HG02970 (cell line): ENCODE measurements at regions not wholly inside any gene's neighbourhood (a gene's known extent, or its start where the extent isn't known, plus 50 kb on each side); places are given as distances from the start of the nearest gene placed in this dataset.

Source experiments
- ATAC-seq: cut with Tn5 transposase; IDR thresholded peaks from one replicate; pipeline ENCODE4 v1.9.1; 2021; ENCODE audit warnings: mild to moderate bottlenecking, moderate library complexity, moderate number of reproducible peaks; ENCODE audit not compliant: unreplicated experiment, low FRiP score

GRCh38 chr10:90530521-90530920 lies 327.3 kb downstream of the HTR7 start:
- ATAC-seq = no peak

- no peak for ATAC-seq
These were observed 300.5 kb downstream of the HTR7 start for GRCh38 chr10:90557385-90557784.

- no peak for ATAC-seq
These were observed 297.5 kb downstream of the HTR7 start for GRCh38 chr10:90560331-90560730.

GRCh38 chr10:90561666-90562065 lies 296.2 kb downstream of the HTR7 start:
- no peak for ATAC-seq

GRCh38 chr10:90571481-90572258 lies 286.2 kb downstream of the HTR7 start:
- ATAC-seq = no peak

- no peak for ATAC-seq
These were observed 282.7 kb downstream of the HTR7 start for GRCh38 chr10:90575125-90575524.

GRCh38 chr10:90577569-90577968 lies 280.3 kb downstream of the HTR7 start:
- no peak for ATAC-seq

- ATAC-seq = no peak
These were observed 278.1 kb downstream of the HTR7 start for GRCh38 chr10:90579602-90580242.

GRCh38 chr10:90583416-90583815 lies 274.4 kb downstream of the HTR7 start:
- ATAC-seq = no peak

GRCh38 chr10:90587081-90587491 lies 270.8 kb downstream of the HTR7 start:
- no peak for ATAC-seq

- ATAC-seq = no peak
These were observed 270.3 kb downstream of the HTR7 start for GRCh38 chr10:90587561-90587960.

- ATAC-seq = no peak
These were observed 269.6 kb downstream of the HTR7 start for GRCh38 chr10:90588222-90588621.

- no peak for ATAC-seq
These were observed 268.0 kb downstream of the HTR7 start for GRCh38 chr10:90589825-90590224.

GRCh38 chr10:90591629-90592028 lies 266.2 kb downstream of the HTR7 start:
- no peak for ATAC-seq

- no peak for ATAC-seq
These were observed 265.1 kb downstream of the HTR7 start for GRCh38 chr10:90592638-90593302.

- no peak for ATAC-seq
These were observed 259.3 kb downstream of the HTR7 start for GRCh38 chr10:90598513-90598912.

- ATAC-seq = no peak
These were observed 254.8 kb downstream of the HTR7 start for GRCh38 chr10:90602862-90603610.

- ATAC-seq = no peak
These were observed 253.2 kb downstream of the HTR7 start for GRCh38 chr10:90604636-90605035.

GRCh38 chr10:90605506-90605905 lies 252.3 kb downstream of the HTR7 start:
- no peak for ATAC-seq

GRCh38 chr10:90612276-90612675 lies 245.6 kb downstream of the HTR7 start:
- ATAC-seq = no peak

- no peak for ATAC-seq
These were observed 243.2 kb downstream of the HTR7 start for GRCh38 chr10:90614631-90615030.
